ENCODE measurements at regions not wholly inside any gene's neighbourhood (a gene's known extent, or its start where the extent isn't known, plus 50 kb on each side); places are given as distances from the start of the nearest gene placed in this dataset.

DNA sequence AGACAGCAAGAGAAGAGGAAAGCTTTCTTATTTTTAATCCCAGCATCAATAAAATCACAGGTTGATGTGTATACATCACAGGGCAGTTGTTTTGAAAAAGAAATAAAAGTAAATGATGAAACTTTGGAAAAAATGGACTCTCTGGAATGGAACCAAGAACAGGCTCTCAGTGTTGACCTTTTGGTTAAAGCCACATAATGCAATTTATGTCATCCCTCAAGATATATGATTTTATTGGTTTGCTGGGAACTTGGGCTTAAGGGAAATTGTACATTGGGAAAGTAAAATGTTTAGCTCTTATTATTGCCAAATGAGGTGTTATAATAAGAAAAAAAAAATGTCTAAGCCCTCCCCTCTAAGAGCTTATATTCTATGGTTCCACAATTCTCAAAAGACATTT is 139.8 kb upstream of the MTNR1B start:
- no peak overlapping the region for H2BK12ac ChIP-seq (ENCODE audit: low read depth, low read length)
- DNase-seq (ENCODE audit: low read depth in 1 of 2, low spot score in 2 of 2) = no peak
- H2BK20ac ChIP-seq (ENCODE audit: low read length) = no peak overlapping the region
- H2BK15ac ChIP-seq (ENCODE audit: low read length) = no peak overlapping the region
- no peak overlapping the region for H3K4ac ChIP-seq (replicated peaks; ENCODE audit: insufficient read length, low read depth, low read length)
- H3K4me3 ChIP-seq (ENCODE audit: extremely low read depth in 1 of 4, insufficient read depth in 2 of 4, low read depth in 3 of 4, low read length in 4 of 4) = no peak overlapping the region
- ChIA-PET POLR2A (ENCODE audit: partially characterized antibody) (no interaction called here), CTCF (ENCODE audit: partially characterized antibody) (interaction anchor here (0.6 kb wide), 1 partner anchor 80 kb away, joined by 3 read pairs; no protein-coding TSS in a partner anchor)
- H3K27me3 ChIP-seq (replicated peaks in 1 of 4; ENCODE audit: control insufficient read depth in 3 of 4, extremely low read depth in 1 of 4, insufficient read depth in 3 of 4, low read length in 3 of 4) = no peaks in the 10 kb centered on the region
- H4K8ac ChIP-seq (ENCODE audit: extremely low read depth, insufficient read depth, low read length) = no peak overlapping the region
- H4K20me1 ChIP-seq (replicated peaks in 1 of 2; ENCODE audit: control insufficient read depth in 1 of 2, insufficient read depth in 2 of 2, low read length in 2 of 2) = no peaks in the 10 kb centered on the region
- H3K79me2 ChIP-seq (ENCODE audit: control insufficient read depth in 1 of 2, insufficient read depth in 2 of 2, low read length in 2 of 2) = no peaks in the 10 kb centered on the region
- no peaks in the 10 kb centered on the region for H3K36me3 ChIP-seq (ENCODE audit: control insufficient read depth in 2 of 4, insufficient read depth in 4 of 4, low read length in 3 of 4)
- no peak overlapping the region for H2AK5ac ChIP-seq (ENCODE audit: low read depth, low read length)
- H3K79me1 ChIP-seq (ENCODE audit: low read depth, low read length) = no peaks in the 10 kb centered on the region
- no peak overlapping the region for H2AFZ ChIP-seq (ENCODE audit: low read length)
- H3K4me2 ChIP-seq (ENCODE audit: insufficient read depth in 1 of 2, low read depth in 2 of 2, low read length in 2 of 2) = no peak overlapping the region
- no peak overlapping the region for H3K27ac ChIP-seq (ENCODE audit: low read depth, low read length)
- H4K91ac ChIP-seq (replicated peaks; ENCODE audit: insufficient read length, low read length) = no peak overlapping the region
- H3K23me2 ChIP-seq (ENCODE audit: low read depth, low read length) = no peaks in the 10 kb centered on the region
- H4K5ac ChIP-seq (ENCODE audit: insufficient read length, low read depth, low read length) = no peak overlapping the region
- H3K4me1 ChIP-seq (replicated peaks in 1 of 4; ENCODE audit: control insufficient read depth in 3 of 4, insufficient read depth in 4 of 4, low read length in 3 of 4) = peaks cover 0 to 10% (median 0%) of the 10 kb centered on the region in 4 experiments; a peak in 1 of 7 replicates
- no peak overlapping the region for H3K14ac ChIP-seq (ENCODE audit: insufficient read length)
- H3K9me3 ChIP-seq (ENCODE audit: insufficient read depth in 2 of 2, low read depth in 1 of 2, low read length in 1 of 2) = no peaks in the 10 kb centered on the region
- H3K9ac ChIP-seq (replicated peaks in 1 of 4; ENCODE audit: extremely low read depth in 1 of 4, low read depth in 3 of 4, low read length in 3 of 4) = no peak overlapping the region
- H3K23ac ChIP-seq (ENCODE audit: insufficient read length) = no peak overlapping the region
- H2BK5ac ChIP-seq (ENCODE audit: low read depth, low read length) = no peak overlapping the region
- no peak overlapping the region for H3K56ac ChIP-seq (replicated peaks; ENCODE audit: insufficient read length, low read depth, low read length)
- FAIRE-seq = no peak
- H2BK120ac ChIP-seq (replicated peaks; ENCODE audit: low read depth, low read length) = no peak overlapping the region
- no peak overlapping the region for H3K18ac ChIP-seq (ENCODE audit: extremely low read depth, low read length)
- TF ChIP-seq CHD1 (IDR thresholded peaks at IDR 0.05; ENCODE audit: low read depth, low read length) (no peak), TAF1 (IDR thresholded peaks at IDR 0.05; ENCODE audit: low read depth, low read length) (no peak), BRCA1 (IDR thresholded peaks at IDR 0.05; ENCODE audit: low read depth, low read length) (no peak), NRF1 (IDR thresholded peaks at IDR 0.05; ENCODE audit: low read depth, low read length) (no peak), FOSL1 (IDR thresholded peaks at IDR 0.05; ENCODE audit: insufficient read depth, low read depth, low read length) (no peak), EGR1 (IDR thresholded peaks at IDR 0.05; ENCODE audit: borderline replicate concordance, low read depth, low read length) (no peak), ATF3 (IDR thresholded peaks at IDR 0.05; ENCODE audit: insufficient read depth, low read depth, low read length) (no peak), RAD21 (IDR thresholded peaks at IDR 0.05 in 1 of 2, conservative IDR thresholded peaks at IDR 0.05 in 1 of 2; ENCODE audit: low read depth in 2 of 2, low read length in 2 of 2) (no peak), CBX5 (IDR thresholded peaks at IDR 0.05; ENCODE audit: low read depth, low read length) (no peak), EP300 (IDR thresholded peaks at IDR 0.05; ENCODE audit: borderline replicate concordance in 1 of 2, low read depth in 2 of 2, low read length in 2 of 2) (no peak), SIX5 (IDR thresholded peaks at IDR 0.05; ENCODE audit: low read depth, low read length) (no peak), TEAD4 (IDR thresholded peaks at IDR 0.05; ENCODE audit: low read depth, low read length) (no peak)
- TF ChIP-seq, protein P1, sequence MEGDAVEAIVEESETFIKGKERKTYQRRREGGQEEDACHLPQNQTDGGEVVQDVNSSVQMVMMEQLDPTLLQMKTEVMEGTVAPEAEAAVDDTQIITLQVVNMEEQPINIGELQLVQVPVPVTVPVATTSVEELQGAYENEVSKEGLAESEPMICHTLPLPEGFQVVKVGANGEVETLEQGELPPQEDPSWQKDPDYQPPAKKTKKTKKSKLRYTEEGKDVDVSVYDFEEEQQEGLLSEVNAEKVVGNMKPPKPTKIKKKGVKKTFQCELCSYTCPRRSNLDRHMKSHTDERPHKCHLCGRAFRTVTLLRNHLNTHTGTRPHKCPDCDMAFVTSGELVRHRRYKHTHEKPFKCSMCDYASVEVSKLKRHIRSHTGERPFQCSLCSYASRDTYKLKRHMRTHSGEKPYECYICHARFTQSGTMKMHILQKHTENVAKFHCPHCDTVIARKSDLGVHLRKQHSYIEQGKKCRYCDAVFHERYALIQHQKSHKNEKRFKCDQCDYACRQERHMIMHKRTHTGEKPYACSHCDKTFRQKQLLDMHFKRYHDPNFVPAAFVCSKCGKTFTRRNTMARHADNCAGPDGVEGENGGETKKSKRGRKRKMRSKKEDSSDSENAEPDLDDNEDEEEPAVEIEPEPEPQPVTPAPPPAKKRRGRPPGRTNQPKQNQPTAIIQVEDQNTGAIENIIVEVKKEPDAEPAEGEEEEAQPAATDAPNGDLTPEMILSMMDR (IDR thresholded peaks at IDR 0.05; ENCODE audit: control extremely low read depth in 1 of 3, insufficient read depth in 1 of 3, low read depth in 1 of 3, low read length in 3 of 3) = no peak
